ENCODE measurements at regions not wholly inside any gene's neighbourhood (a gene's known extent, or its start where the extent isn't known, plus 50 kb on each side); places are given as distances from the start of the nearest gene placed in this dataset.

DNA sequence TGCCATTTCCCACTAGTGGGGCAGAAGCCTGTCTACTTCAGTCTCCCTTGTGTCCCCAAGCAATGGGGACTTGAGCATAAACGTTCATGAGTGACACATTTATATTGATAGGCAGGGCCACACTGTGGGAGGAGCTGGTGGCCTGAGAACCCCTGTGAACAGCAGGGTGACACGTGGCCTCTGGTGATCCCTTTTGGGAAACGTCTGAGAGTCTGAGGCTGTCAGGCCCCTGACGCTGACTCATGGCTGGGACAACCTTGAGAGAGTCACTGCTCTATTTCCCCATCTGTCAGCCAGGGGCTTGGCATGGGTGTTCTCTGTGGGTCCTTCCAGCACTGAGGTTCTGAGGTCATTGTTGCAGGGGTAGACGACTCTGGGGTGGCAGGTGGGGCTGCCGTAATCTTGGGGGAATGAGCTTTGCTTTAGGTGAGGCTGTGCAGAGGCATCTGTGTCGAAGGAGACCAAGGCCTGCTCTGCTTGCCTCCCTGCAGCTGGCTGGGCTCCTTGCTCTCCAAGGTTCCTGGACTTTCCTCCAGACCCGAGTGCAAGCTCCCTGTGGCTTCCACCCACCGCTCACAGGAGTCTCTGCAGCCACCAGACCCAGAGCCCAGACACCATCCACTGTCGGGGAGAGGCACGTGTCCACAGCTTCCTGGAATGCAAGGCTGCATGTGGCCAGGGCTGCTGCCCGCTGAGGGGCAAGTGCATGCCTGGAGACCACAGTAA lies 54.7 kb downstream of the SMIM38 start:
- Histone ChIP-seq H2AFZ (ENCODE audit: control insufficient read depth, low read length) (no peak overlapping the region), H3K27me3 (ENCODE audit: control insufficient read depth, extremely low read depth, insufficient read depth, low read length) (peaks cover 5% of the 10 kb centered on the region), H3K79me2 (ENCODE audit: control insufficient read depth, insufficient read depth, low read length) (no peaks in the 10 kb centered on the region), H4K20me1 (ENCODE audit: control insufficient read depth, extremely low read depth, insufficient read depth, low read length) (no peaks in the 10 kb centered on the region), H3K36me3 (ENCODE audit: control insufficient read depth in 2 of 2, extremely low read depth in 1 of 2, insufficient read depth in 2 of 2, low read length in 2 of 2) (no peaks in the 10 kb centered on the region), H3K9me3 (ENCODE audit: control insufficient read depth, low read depth, low read length) (no peaks in the 10 kb centered on the region), H3K4me3 (ENCODE audit: control insufficient read depth in 2 of 3, extremely low read depth in 1 of 3, insufficient read depth in 2 of 3, low read depth in 1 of 3, low read length in 3 of 3) (no peak overlapping the region), H3K4me1 (ENCODE audit: control insufficient read depth, extremely low read depth, insufficient read depth, low read length) (peaks cover under 1% of the 10 kb centered on the region), H3K4me2 (ENCODE audit: control insufficient read depth, extremely low read depth, insufficient read depth, low read depth, low read length) (no peak overlapping the region), H3K27ac (ENCODE audit: control insufficient read depth, insufficient read depth, low read length) (no peak overlapping the region), H3K9me1 (ENCODE audit: control insufficient read depth, extremely low read depth, insufficient read depth, low read length) (no peaks in the 10 kb centered on the region), H3K9ac (ENCODE audit: control insufficient read depth, extremely low read depth, insufficient read depth, low read length) (no peak overlapping the region)
- no peak for DNase-seq (ENCODE audit: low read depth, low spot score)
- no peak for TF ChIP-seq EZH2 (IDR thresholded peaks at IDR 0.05; ENCODE audit: low read length)
- TF ChIP-seq, protein P1, sequence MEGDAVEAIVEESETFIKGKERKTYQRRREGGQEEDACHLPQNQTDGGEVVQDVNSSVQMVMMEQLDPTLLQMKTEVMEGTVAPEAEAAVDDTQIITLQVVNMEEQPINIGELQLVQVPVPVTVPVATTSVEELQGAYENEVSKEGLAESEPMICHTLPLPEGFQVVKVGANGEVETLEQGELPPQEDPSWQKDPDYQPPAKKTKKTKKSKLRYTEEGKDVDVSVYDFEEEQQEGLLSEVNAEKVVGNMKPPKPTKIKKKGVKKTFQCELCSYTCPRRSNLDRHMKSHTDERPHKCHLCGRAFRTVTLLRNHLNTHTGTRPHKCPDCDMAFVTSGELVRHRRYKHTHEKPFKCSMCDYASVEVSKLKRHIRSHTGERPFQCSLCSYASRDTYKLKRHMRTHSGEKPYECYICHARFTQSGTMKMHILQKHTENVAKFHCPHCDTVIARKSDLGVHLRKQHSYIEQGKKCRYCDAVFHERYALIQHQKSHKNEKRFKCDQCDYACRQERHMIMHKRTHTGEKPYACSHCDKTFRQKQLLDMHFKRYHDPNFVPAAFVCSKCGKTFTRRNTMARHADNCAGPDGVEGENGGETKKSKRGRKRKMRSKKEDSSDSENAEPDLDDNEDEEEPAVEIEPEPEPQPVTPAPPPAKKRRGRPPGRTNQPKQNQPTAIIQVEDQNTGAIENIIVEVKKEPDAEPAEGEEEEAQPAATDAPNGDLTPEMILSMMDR (optimal IDR thresholded peaks at IDR 0.05 in 1 of 3, IDR thresholded peaks at IDR 0.05 in 1 of 3, conservative IDR thresholded peaks at IDR 0.05 in 1 of 3; ENCODE audit: extremely low read depth in 1 of 3, insufficient read depth in 2 of 3, low read length in 3 of 3) = no peak
- FAIRE-seq = no peak
- dilution Hi-C loops (cut with MboI; ENCODE audit: extremely low pct_ligation_motif_present, low sequenced_read_pairs) = no loop called here

DNA sequence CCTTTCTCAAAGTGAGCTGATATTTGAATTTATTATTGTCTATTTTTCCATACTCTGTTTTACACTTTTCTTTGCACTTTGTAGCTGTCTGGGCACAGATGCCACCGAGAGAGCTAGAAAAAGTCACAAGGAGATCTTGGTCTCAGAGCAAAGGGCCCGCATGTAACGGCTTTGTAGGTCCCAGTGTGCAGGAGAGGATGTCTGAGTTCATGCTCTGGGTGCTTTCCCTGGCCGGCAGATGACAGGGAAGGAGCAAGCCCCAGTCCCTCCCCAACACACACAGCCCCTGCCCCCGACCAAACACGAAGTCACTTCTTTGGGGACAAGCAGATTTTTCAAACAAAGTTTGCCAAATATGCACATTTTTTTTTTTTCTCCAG lies 55.8 kb downstream of the SMIM38 start:
- FAIRE-seq (no peak), DNase-seq (ENCODE audit: low read depth, low spot score) (no peak)
- Histone ChIP-seq H3K4me1 (ENCODE audit: control insufficient read depth, extremely low read depth, insufficient read depth, low read length) (peaks cover 10% of the 10 kb centered on the region), H3K36me3 (ENCODE audit: control insufficient read depth in 2 of 2, extremely low read depth in 1 of 2, insufficient read depth in 2 of 2, low read length in 2 of 2) (no peaks in the 10 kb centered on the region), H3K9me3 (ENCODE audit: control insufficient read depth, low read depth, low read length) (no peaks in the 10 kb centered on the region), H4K20me1 (ENCODE audit: control insufficient read depth, extremely low read depth, insufficient read depth, low read length) (no peaks in the 10 kb centered on the region), H3K79me2 (ENCODE audit: control insufficient read depth, insufficient read depth, low read length) (no peaks in the 10 kb centered on the region), H3K4me2 (ENCODE audit: control insufficient read depth, extremely low read depth, insufficient read depth, low read depth, low read length) (no peak overlapping the region), H3K9me1 (ENCODE audit: control insufficient read depth, extremely low read depth, insufficient read depth, low read length) (no peaks in the 10 kb centered on the region), H3K27ac (ENCODE audit: control insufficient read depth, insufficient read depth, low read length) (no peak overlapping the region), H3K27me3 (ENCODE audit: control insufficient read depth, extremely low read depth, insufficient read depth, low read length) (peaks cover 5% of the 10 kb centered on the region), H3K4me3 (ENCODE audit: control insufficient read depth in 2 of 3, extremely low read depth in 1 of 3, insufficient read depth in 2 of 3, low read depth in 1 of 3, low read length in 3 of 3) (no peak overlapping the region), H3K9ac (ENCODE audit: control insufficient read depth, extremely low read depth, insufficient read depth, low read length) (no peak overlapping the region), H2AFZ (ENCODE audit: control insufficient read depth, low read length) (no peak overlapping the region)
- TF ChIP-seq, protein P1 (optimal IDR thresholded peaks at IDR 0.05 in 1 of 3, IDR thresholded peaks at IDR 0.05 in 1 of 3, conservative IDR thresholded peaks at IDR 0.05 in 1 of 3; ENCODE audit: extremely low read depth in 1 of 3, insufficient read depth in 2 of 3, low read length in 3 of 3) = no peak
- no peak for TF ChIP-seq EZH2 (IDR thresholded peaks at IDR 0.05; ENCODE audit: low read length)
- dilution Hi-C loops (cut with MboI; ENCODE audit: extremely low pct_ligation_motif_present, low sequenced_read_pairs) = no loop called here
